Caco-2 (cell line): ENCODE measurements at regions not wholly inside any gene's neighbourhood (a gene's known extent, or its start where the extent isn't known, plus 50 kb on each side); places are given as distances from the start of the nearest gene placed in this dataset.

ENCODE experiments used
- BruUV-seq: library from RNA; stranded (reverse); fragments of 400-500 nt; replicated peaks from 2 replicates; lab custom pipeline; 2021; lab: Mats Ljungman, UMichigan
- CTCF ChIA-PET: fragments of 300-600 bp; sonication (Branson Sonifier 250); formaldehyde crosslinking; loops from one replicate; lab custom pipeline; 2022; ENCODE audit warnings: antibody characterized with exemption; lab: Charles Lee
- POLR2A ChIA-PET: fragments of 300-600 bp; sonication (Branson Sonifier 250); formaldehyde crosslinking; loops from one replicate; lab custom pipeline; 2022; ENCODE audit warnings: antibody characterized with exemption; lab: Charles Lee
- DNase-seq, 2 experiments: peaks; one replicate each; pipeline versions ENCODE4 v3.0.0 to v3.0.0-alpha.2; 2020 to 2022
- H3K27me3 ChIP-seq: replicated peaks from 2 replicates; pipeline ENCODE4 v1.6.0; 2011; ENCODE audit warnings: low read length; ENCODE audit not compliant: control insufficient read depth, insufficient read depth
- H3K36me3 ChIP-seq: 2 replicates; pipeline ENCODE4 v1.5.1; 2011; ENCODE audit warnings: low read length; ENCODE audit not compliant: control insufficient read depth, insufficient read depth
- H3K4me1 ChIP-seq: fragments of 250-450 bp; sonication (Bioruptor Pico); 2 replicates; pipeline ENCODE4 v1.5.1; 2020; ENCODE audit warnings: mild to moderate bottlenecking
- H3K4me3 ChIP-seq: 2 replicates; pipeline ENCODE4 v1.5.1; 2011; ENCODE audit warnings: low read depth, mild to moderate bottlenecking, control low read depth, low read length
- H3K9me3 ChIP-seq: fragments of 250-450 bp; sonication (Bioruptor Pico); 2 replicates; pipeline ENCODE4 v1.5.1; 2020; ENCODE audit warnings: mild to moderate bottlenecking, moderate library complexity
- H3K27ac Mint-ChIP-seq: one replicate; pipeline ENCODE4 v1.8.0; 2022; ENCODE audit warnings: mixed read lengths; ENCODE audit not compliant: unreplicated experiment
- H3K27me3 Mint-ChIP-seq: one replicate; pipeline ENCODE4 v1.8.0; 2022; ENCODE audit warnings: mixed read lengths; ENCODE audit not compliant: insufficient read depth, unreplicated experiment
- H3K36me3 Mint-ChIP-seq: one replicate; pipeline ENCODE4 v1.8.0; 2022; ENCODE audit warnings: mild to moderate bottlenecking, mixed read lengths; ENCODE audit not compliant: insufficient read depth, unreplicated experiment
- H3K4me1 Mint-ChIP-seq: one replicate; pipeline ENCODE4 v1.8.0; 2022; ENCODE audit warnings: low read depth, mixed read lengths; ENCODE audit not compliant: unreplicated experiment
- H3K4me3 Mint-ChIP-seq: one replicate; pipeline ENCODE4 v1.8.0; 2022; ENCODE audit warnings: mild to moderate bottlenecking, moderate library complexity, mixed read lengths; ENCODE audit not compliant: unreplicated experiment
- H3K9me3 Mint-ChIP-seq: one replicate; pipeline ENCODE4 v1.8.0; 2022; ENCODE audit warnings: mixed read lengths; ENCODE audit not compliant: unreplicated experiment
- CTCF ChIP-seq, 2 experiments: fragments of 200-600 bp in 1 of 2; IDR thresholded peaks; 1 replicate in 1 of 2; 2 replicates in 1 of 2; pipeline versions ENCODE4 v1.5.1 to v1.8.0; 2011 to 2022; ENCODE audit warnings: antibody characterized with exemption in 1 of 2, control low read depth in 1 of 2, inconsistent platforms in 1 of 2, low read depth in 1 of 2, low read length in 1 of 2, mild to moderate bottlenecking in 1 of 2, moderate library complexity in 1 of 2; ENCODE audit not compliant: insufficient read depth in 1 of 2, severe bottlenecking in 1 of 2, unreplicated experiment in 1 of 2
- intact Hi-C: fragments of 100-400 bp; cut with micrococcal nuclease; formaldehyde crosslinking; loops from one replicate; pipeline ENCODE4 v1.10.0; 2022; ENCODE audit not compliant: unreplicated experiment

GRCh38 chr3:59563966-59564365 lies 514.1 kb upstream of the CFAP20DC start:
- CTCF ChIA-PET, result no interaction called here
- H3K27ac Mint-ChIP-seq, result no peak overlapping the region
- no peaks in the 10 kb centered on the region for H3K4me1 Mint-ChIP-seq

GRCh38 chr3:59563072-59563605 lies 513.3 kb upstream of the CFAP20DC start:
- intact Hi-C loops, result no loop called here
- Histone ChIP-seq H3K9me3 (no peaks in the 10 kb centered on the region), H3K4me1 (no peaks in the 10 kb centered on the region), H3K4me3 (no peak overlapping the region), H3K27me3 (peaks cover 1% of the 10 kb centered on the region; the same call in 1 of the 2 replicates), H3K36me3 (no peaks in the 10 kb centered on the region)
- no peaks in the 10 kb centered on the region for H3K9me3 Mint-ChIP-seq
- H3K4me1 Mint-ChIP-seq, result no peaks in the 10 kb centered on the region
- ChIA-PET CTCF (no interaction called here), POLR2A (no interaction called here)
- no peak overlapping the region for H3K27ac Mint-ChIP-seq
- no TSS peak for BruUV-seq
- H3K27me3 Mint-ChIP-seq, result peaks cover 15% of the 10 kb centered on the region
- DNase-seq, result no peak
- H3K36me3 Mint-ChIP-seq, result no peaks in the 10 kb centered on the region
- TF ChIP-seq CTCF (IDR thresholded peaks at IDR 0.05; ENCODE audit: insufficient read depth in 1 of 2, low read depth in 1 of 2, low read length in 1 of 2, severe bottlenecking in 1 of 2, unreplicated experiment in 1 of 2), result no peak
- H3K4me3 Mint-ChIP-seq, result no peak overlapping the region

More at GRCh38 chr3:59563966-59564365, 514.1 kb upstream of the CFAP20DC start:
- no TSS peak for BruUV-seq
- Histone ChIP-seq H3K9me3 (no peaks in the 10 kb centered on the region), H3K4me1 (no peaks in the 10 kb centered on the region), H3K36me3 (no peaks in the 10 kb centered on the region), H3K27me3 (peaks cover 1% of the 10 kb centered on the region; the same call in 1 of the 2 replicates), H3K4me3 (no peak overlapping the region)
- intact Hi-C loops, result no loop called here
- POLR2A ChIA-PET, result no interaction called here
- peaks cover 15% of the 10 kb centered on the region for H3K27me3 Mint-ChIP-seq
- TF ChIP-seq CTCF (IDR thresholded peaks at IDR 0.05; ENCODE audit: insufficient read depth in 1 of 2, low read depth in 1 of 2, low read length in 1 of 2, severe bottlenecking in 1 of 2, unreplicated experiment in 1 of 2), result no peak
- no peaks in the 10 kb centered on the region for H3K36me3 Mint-ChIP-seq
- H3K9me3 Mint-ChIP-seq, result no peaks in the 10 kb centered on the region
- no peak for DNase-seq
- no peak overlapping the region for H3K4me3 Mint-ChIP-seq

- H3K27me3 ChIP-seq, result peaks cover 1% of the 10 kb centered on the region; the same call in 1 of the 2 replicates
- no peak for DNase-seq
- no peak overlapping the region for H3K4me3 Mint-ChIP-seq
- no peaks in the 10 kb centered on the region for H3K4me1 ChIP-seq
- TF ChIP-seq CTCF (IDR thresholded peaks at IDR 0.05; ENCODE audit: insufficient read depth in 1 of 2, low read depth in 1 of 2, low read length in 1 of 2, severe bottlenecking in 1 of 2, unreplicated experiment in 1 of 2), result no peak
- H3K9me3 ChIP-seq, result no peaks in the 10 kb centered on the region
- CTCF ChIA-PET, result no interaction called here
- H3K4me3 ChIP-seq, result no peak overlapping the region
- H3K36me3 ChIP-seq, result no peaks in the 10 kb centered on the region
- intact Hi-C loops, result no loop called here
- peaks cover 23% of the 10 kb centered on the region for H3K27me3 Mint-ChIP-seq
- no peaks in the 10 kb centered on the region for H3K9me3 Mint-ChIP-seq
- H3K36me3 Mint-ChIP-seq, result no peaks in the 10 kb centered on the region
- no peaks in the 10 kb centered on the region for H3K4me1 Mint-ChIP-seq
- H3K27ac Mint-ChIP-seq, result no peak overlapping the region
- BruUV-seq, result no TSS peak
- POLR2A ChIA-PET, result no interaction called here
Measured at GRCh38 chr3:59559721-59560435, 510.1 kb upstream of the CFAP20DC start.
